Hematopoietic multipotent progenitor cell treated with erythropoietin and hydrocortisone succinate and interleukin-3 and kit ligand, for 6 days (in vitro differentiated cells): ENCODE measurements at regions not wholly inside any gene's neighbourhood (a gene's known extent, or its start where the extent isn't known, plus 50 kb on each side); places are given as distances from the start of the nearest gene placed in this dataset.
"Not testable (repeated sequence)": the region's sequence is repeated elsewhere in the genome, so short reads cannot be mapped to it uniquely, and the experiment has no call there.

Experiments used
- DNase-seq: peaks from one replicate; pipeline ENCODE4 v3.0.0-alpha.2; 2015

DNA sequence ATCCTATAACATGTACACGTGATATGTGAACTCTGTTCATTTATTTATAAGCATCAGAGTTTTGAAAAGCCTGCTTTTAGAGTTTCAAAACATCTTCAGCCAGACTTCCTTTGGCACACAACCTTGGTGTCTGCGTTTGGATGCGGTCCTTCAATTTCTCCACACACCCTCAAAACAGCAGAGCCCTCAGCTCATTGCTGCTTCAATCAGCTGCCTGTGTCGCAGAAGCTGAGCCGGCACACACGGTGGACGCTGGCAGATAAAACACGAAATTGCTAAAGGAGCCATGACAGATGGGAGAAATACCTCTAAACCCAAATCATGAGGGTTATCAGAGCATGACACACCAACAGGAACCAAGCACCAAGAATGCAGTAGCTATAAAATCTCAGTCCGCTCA is 396.4 kb upstream of the AKR1E2 start:
- no peak for DNase-seq

DNA sequence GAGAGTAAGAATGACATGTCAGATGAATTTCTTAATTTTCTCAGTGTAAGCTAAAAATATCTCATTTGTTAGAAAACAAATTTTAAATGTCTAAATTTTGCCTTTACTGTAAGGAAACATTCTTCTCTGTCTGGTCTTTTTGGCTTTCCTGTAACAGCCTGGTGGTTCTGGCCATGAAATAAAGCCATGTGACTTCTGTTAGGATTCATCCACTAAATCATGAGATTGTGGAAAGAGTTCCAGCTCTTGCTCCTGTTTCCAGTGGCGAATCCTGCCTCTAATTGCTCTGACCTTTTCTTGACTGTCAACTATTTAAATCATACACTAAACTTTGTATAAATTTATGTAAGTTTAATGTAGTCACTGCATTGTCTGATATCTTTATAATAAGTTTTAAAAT is 398.5 kb upstream of the AKR1E2 start:
- DNase-seq: no peak

DNA sequence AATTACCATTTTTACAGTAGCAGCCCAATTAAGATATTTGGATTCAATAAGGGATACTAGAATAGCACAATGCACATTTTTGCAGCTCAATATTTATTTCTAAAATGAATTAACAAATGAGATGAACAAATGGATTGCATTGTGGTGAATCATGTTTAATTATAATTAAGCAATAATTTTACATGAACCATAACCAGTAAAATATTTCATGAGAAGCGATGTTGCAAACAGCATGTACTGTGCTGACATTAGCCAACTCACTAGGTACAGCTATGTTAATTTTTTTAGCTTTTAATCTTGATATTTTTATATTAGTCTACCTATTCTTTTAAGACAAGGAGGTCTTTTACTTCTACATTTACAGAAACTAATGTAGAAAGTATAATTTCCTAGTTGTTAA is 399.1 kb upstream of the AKR1E2 start:
- no peak for DNase-seq

DNA sequence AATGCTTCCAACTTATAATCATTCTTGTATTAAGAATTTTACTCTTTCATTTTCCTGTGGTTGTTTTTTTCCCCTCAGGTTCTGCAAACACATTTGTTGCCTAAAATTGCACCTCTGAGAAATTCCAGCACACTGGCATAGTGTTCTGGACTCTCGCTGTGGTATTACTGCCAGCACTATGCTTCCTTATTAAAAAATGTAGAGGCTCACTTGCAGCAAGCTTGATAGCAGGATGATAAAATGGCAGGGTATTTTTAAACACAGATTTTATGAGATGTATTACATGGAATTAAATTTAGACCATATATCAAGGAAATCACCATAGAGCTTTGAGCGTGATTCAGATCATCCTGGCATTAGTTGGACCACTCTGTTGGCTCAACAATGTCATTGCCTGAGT is 416.7 kb upstream of the AKR1E2 start:
- DNase-seq: no peak

DNA sequence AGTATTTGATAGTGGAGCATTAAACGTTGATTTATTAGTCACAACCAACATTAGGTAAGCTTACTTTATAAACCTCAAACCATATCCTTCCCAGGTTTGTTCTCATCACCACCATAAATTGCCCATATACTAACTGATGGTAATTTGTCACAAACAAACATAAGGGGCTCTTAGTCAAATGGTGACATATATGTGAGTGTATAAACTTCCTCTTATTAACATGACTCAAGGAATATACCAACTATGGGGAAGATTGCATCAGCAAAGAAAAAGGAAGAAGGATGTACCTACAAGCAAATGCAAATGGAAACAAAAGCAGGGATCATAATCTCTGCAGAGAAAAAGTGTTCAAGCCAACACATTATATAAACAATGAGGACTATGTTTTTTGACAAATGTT is 418.2 kb upstream of the AKR1E2 start:
- DNase-seq: peak; percentile 31

DNA sequence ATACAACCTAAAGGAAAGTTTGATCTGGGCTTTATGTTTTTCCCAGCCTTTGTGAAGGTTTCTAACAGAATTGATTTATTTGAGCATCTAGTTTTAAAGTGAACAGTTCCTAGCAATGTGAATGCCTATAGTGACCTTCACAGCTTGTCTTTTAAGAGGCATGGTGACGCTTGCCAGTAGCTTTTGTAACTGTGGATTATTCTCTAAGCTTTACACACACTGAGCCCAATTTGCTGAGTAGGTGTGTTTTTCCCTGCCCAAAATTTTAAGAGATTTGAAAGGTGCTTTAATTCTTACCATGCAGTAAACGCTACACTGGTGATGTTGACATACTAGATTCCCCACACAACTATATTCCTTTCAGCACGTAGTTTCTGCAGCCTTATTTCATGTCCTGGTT is 420.2 kb upstream of the AKR1E2 start:
- no peak for DNase-seq

DNA sequence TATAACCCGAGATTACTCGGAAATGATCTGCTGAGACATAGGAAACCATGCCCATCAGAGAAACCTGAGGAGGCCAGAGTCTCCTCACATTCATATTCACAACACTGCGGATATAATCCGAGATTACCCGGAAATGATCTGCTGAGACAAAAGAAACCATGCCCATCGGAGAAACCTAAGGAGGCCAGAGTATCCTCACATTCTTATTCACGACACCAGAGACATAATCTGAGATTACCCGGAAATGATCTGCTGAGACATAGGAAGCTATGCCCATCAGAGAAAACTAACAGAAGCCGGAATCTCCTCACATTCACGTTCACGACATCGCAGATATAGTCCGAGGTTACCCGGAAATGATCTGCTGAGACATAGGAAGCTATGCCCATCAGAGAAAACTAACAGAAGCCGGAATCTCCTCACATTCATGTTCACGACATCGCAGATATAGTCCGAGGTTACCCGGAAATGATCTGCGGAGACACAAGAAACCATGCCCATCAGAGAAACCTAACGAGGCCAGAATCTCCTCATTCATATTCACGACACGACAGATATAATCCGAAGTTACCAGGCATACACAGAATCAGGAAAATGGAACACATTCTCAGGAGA is 422.3 kb upstream of the AKR1E2 start:
- no peak for DNase-seq

DNA sequence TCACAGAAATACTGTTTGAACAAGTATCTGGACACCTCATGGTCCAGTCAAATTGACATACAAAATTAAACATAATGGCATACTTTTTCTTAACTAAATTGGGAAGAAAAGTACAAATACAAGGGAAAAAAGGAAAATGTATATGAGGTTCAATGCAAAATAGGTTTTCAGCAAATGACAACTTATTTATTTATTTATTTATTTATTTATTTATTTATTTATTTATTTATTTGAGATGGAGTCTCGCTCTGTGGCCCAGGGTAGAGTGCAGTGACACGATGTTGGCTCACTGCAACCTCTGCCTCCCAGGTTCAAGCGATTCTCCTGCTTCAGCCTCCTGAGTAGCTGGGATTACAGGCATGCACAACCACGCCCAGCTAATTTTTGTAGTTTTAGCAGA is 424.9 kb upstream of the AKR1E2 start:
- not testable (repeated sequence) for DNase-seq

DNA sequence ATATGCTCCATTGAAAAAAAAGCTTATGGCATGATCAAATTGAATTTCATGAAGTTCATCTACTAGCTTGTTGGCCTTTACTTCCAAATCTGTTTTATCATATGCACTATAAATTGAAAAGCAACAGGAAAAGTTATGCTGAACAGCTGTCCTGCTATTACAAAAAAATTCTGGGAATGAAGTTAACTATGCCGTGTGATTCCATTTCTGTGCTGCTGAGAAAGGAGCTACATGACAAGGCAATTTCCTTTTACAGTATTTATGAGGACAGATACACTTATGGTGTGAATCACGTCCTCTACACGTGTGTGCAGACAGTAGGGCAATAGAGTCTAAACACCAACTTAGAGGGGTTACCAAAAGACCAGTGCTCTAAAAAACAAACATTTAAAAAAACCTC is 426.5 kb upstream of the AKR1E2 start:
- no peak for DNase-seq

DNA sequence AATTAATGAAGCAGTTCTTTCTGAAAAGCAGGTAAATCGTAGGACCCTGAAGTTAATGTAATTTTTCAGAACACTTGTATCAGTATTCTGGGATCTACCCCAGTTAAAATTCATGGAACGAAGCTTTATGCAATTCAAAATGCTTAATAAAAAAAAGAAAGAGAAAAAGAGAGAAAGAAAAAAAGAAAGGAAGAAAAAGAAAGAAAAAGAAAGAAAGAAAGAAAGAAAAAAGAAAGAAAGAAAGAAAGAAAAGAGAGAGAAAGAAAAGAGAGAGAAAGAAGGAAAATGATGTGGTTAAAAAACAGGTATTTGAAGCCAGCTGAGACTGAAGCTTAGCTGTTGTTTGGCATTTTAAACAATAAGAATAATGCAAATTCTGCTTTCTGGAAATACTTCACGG is 427.4 kb upstream of the AKR1E2 start:
- no peak for DNase-seq

DNA sequence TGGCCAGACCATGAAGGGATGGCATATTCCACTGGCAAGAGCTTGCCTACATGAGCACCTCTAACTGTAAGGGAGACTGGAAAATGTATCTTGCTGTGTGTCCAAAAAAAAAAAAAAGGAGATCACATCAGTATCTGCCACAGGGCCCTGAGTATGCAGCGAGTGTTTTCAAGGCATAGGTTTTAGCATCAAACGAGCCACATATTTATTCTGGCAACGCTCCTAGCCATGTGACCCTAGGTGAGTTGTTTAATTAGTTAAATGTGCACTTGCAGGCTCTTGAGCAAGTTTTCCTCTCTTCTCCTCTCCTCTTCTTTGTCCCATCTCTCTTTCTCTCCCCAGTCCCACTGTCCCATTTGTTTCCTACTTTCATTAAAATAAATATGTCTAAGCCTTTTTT is 428.7 kb upstream of the AKR1E2 start:
- DNase-seq: no peak

DNA sequence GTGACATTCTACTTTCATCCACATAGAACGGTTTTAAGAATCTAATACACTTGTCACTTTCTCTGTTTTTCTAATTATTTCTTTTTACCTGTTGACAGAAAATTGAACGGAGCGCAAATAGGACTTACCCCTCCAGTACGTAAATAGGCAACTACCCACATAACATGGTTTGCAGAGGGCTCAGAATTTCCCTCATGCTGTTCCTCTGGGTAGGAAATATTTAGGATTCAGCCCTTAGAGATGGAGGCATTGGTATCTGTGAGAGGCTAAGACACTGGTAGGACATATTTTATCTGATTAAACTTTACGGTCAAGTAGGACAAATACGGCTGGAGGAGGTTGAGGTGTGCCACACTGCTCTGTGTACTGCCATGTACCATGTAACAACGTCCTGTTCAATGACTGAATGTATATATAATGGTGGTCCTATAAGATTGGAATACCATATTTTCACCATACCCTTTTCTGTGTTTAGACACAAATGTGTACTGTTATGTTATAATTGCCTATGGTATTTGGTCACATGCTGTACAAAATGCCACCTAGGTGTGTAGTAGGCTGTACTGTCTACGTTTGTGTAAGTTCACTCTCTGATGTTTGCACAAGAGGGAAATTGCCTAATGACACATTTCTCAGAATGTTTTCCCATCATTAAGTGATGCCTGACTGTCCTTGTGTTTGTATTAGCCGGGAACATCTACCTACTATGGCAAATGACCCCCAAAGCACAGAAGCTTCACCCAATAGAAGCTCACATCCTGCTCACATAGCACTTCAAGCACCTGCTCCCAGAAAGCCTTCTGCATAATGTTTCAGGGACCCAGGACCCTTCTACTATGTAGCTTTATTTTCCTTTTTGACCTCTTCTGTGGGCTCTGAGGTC is 429.4 kb upstream of the AKR1E2 start:
- DNase-seq: no peak

DNA sequence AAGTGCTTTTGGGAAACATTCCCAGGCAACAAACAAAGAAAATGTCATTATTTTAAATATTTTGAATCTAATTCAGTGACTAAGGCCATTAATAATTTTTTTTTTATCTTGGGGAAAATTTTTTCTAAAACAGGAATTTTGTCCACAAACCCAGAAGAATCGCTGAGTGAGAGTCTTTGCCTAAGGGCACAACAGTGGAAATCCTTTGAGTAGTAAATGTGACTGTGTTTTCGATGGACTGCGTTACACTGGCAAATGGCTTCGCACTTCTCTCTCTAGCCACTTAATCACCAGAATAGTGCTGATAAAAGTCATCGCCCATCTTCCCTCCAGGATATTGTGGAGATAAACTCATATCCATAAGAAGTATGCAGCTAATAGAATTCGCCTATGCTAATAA is 430.3 kb upstream of the AKR1E2 start:
- DNase-seq: no peak

DNA sequence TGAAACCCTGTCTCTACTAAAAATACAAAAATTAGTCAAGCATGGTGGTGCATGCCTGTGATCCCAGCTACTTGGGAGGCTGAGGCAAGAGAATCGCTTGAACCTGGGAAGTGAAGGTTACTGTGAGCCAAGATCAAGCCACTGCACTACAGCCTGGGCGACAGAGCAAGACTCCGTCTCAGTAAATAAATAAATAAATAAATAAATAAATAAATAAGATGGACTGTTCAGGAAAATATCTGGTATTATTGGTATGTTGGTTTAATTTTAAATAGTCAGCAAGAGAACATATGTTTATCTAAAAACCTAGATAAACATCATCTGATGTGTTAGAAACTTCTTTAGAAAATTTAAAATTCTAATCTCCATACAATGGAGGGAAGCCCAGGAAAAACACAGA is 431.6 kb upstream of the AKR1E2 start:
- not testable (repeated sequence) for DNase-seq

DNA sequence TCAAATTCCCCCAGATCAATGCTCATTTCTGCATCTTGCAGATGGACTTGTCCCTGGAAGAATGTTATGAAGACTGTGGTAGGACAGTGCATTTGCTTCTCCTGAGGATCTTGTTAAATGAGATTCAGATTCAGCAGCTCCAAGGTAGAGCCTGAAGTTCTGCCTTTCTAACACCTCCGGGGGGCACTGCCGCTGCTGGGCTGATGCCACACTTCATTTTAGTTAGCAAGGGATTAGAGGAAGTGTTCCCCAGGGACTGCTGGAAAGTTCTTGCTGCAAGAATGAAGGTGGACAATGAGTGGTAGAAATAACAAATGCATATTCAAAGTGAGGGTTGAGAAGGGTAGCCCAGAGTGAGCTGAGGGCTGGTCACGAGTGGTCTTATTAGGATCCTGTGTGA is 434.3 kb upstream of the AKR1E2 start:
- DNase-seq: no peak

DNA sequence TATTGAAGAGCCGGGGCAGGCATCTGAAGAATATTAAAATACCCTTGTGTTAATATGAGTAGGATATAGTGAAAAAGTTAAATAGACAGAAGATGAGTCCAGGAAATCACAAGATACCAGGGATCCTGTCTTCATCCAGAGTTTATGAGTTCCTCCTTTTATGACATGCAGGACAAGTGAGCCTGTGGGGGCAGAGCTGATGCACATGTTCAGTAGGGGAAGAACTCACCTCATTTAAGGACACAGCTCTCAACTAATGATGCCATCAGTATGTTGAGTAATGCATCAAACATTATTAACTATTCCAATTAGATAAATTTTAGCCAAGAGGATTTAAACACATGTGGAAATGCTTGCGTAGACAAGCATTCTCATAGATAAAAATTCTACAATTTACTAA is 435.8 kb upstream of the AKR1E2 start:
- DNase-seq: no peak

DNA sequence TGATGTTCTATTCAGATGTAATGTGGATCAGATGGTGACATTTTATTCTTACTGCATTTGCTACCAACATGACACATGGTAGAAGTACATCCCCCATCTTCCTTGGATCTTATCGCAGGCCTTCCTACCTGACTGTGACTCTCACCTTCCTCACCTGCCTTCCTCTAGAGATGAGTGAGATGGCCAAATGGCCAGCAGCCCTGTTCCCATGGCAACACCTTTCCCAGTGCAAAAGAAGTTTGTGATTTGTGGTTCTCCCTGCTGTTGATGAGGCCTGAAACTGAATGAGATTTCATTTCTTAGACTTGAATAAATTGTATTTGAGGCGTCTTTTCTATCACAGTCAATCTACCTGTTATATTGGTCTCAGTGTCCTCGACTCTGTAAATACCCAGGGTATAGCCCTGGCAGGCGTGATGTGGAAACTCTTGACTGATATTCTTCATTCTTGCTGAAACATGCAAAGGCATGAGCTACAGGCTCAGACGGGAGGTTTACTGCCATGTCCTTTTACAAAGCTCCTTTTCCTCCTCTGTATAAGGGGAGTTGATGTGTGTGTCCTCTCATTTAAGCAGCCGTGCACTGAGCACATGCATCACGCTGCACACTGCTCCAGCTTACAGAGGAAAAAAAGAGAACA is 440.7 kb upstream of the AKR1E2 start:
- DNase-seq: no peak

DNA sequence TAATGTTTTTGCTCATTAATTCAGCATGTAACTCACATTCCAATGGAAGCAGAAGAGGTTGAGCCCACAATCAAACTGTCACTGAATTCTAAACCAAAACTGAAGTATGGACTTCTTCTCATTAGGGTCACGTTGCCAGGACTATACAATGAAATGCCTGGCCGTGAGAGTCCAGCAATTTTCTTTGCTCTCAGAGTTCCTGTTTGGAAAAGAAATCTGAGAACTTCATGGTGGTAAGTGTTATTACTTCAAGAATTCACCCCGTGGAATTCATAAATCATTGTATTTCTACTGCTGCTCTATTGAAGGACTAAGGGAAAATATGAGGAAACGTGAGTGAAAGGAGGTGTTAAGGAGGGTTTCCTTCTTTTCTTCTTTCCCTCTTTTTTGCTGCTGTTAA is 441.8 kb upstream of the AKR1E2 start:
- no peak for DNase-seq

DNA sequence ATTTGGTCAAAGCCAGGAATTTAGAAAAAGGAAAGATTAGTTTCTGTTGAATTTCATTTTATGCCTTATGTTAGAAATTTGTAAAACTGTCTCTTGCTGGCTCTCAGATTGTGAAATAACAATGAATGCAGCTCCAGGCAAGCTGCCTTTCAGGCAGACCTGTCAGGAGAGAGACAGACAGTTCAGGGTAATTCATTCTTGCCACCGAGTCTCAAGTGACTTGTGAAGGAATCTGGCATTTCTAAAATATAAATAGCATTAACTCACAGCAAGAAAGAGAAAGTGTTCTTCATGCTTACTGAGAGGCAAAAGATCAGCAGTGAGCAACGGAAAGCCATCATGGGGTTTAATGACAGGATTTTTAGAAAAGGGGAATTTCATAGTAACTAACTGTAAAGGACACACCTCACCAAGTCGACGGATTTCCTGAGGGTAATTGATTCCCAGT is 442.3 kb upstream of the AKR1E2 start:
- DNase-seq: no peak

DNA sequence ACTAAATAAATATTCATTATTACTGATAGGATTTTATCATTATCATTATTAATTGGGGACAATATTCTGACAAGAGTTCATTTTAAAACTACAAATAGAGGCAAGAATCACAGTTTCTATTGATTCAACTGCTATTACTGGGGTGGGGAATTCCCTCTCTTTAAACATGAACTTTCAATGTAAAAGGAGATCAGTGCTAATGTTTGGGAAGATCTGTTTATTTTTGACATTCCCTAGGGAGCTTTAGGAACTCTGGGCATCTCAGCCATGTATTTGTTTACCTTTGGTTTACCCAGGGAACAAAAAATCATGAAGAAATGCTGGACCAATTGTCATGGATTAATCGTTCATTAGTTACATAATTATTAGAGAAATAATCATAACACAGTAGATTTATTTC is 443.2 kb upstream of the AKR1E2 start:
- no peak for DNase-seq

DNA sequence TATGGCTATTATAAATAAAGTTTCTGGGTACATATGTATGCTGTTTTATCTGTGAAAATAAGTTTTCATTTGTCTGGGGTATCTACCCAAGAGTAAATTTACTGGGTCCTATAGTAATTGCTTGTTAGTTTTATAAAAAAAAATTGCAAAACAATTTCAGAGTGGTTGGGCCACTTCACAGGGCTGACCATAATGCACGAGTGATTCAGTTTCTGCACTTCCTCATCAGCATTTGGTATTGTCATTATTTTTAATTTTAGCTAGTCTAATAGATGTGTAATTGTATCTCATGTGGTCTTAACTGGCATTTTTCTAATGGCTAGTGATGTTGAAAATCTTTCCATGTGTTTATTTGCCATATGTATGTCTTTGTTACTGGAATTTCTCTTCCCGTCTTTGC is 452.4 kb upstream of the AKR1E2 start:
- DNase-seq: no peak

DNA sequence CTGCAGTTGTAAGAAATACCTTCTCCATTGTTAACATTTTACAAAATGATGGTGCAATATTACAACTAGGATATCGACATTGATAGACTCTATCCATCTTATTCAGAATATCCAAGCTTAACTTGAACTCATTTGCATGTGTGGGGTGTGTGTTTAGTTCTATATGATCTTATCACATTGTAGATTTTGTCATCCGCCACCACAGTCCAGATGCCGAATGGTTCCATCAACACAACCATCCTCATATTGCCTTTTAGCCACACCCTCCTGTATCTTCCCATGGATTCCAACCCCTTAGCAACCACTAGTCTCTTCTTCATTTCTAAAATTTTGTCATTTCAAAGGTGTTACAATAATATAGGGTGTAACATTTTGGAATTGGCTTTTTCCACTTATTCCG is 452.9 kb upstream of the AKR1E2 start:
- no peak for DNase-seq

DNA sequence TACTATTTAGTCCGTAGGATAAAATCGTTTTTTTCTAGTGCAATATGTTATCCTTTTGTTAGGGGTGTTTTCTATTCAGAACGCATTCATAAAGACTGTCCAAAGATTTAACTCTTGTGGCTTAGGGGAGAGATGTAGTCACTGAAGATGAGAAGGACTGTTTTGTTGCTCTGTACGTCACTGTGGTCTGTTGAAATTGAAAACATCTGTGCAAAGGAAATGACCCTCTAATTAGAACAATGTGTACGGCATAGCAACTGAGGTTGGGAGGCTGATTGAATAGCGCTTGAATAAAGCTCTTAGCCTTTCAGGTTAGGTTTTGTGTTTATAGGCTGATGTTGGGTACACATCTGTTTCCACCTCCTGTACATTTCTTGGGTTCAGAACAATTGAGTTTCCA is 453.4 kb upstream of the AKR1E2 start:
- no peak for DNase-seq

DNA sequence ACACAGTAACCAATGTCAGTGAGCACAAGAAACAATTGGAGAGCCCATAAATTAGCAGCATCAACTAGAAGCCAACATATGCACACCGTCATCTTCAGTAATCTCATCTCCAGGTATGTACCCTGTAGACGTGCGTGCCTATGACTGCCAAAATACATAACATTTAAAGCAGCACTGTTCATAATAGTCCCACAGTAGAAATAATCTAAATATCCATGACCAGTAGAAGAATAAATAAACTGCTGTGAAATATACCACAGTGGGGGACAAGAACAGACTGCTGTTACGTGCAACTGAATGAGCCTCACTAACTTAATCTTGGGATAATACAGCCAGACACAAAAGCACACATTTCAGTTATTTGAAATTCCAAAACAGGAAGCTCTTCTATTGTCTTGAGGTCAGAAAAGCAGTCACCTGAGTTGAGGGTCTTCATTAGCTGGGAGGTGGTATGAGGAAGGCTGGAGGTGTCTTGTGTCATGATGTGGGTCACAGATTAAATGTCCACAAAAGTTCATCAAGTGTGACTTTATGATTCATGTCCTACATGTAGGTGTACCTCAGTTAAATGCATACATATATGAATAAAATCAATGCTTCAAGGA is 454.2 kb upstream of the AKR1E2 start:
- DNase-seq: no peak
